OCI-LY7 (cell line): ENCODE measurements at regions not wholly inside any gene's neighbourhood (a gene's known extent, or its start where the extent isn't known, plus 50 kb on each side); places are given as distances from the start of the nearest gene placed in this dataset.

Experiments used
- BruUV-seq: library from RNA; stranded (reverse); fragments of 400-500 nt; replicated peaks from 2 replicates; lab custom pipeline; 2021; lab: Mats Ljungman, UMichigan
- CTCF ChIA-PET: fragments of 300-600 bp; sonication (Branson Sonifier 250); formaldehyde crosslinking; loops from one replicate; lab custom pipeline; 2022; ENCODE audit warnings: antibody characterized with exemption; ENCODE audit not compliant: unreplicated experiment; lab: Charles Lee
- POLR2A ChIA-PET: fragments of 300-600 bp; sonication (Branson Sonifier 250); formaldehyde crosslinking; loops from one replicate; lab custom pipeline; 2022; ENCODE audit warnings: antibody characterized with exemption; lab: Charles Lee
- DNase-seq: peaks from one replicate; pipeline ENCODE4 v3.0.0-alpha.2; 2015; ENCODE audit warnings: low spot score
- H2AFZ ChIP-seq: fragments of 200-600 bp; sonication (generic), shearing (Covaris generic); 2 replicates; pipeline ENCODE4 v1.6.1; 2014; ENCODE audit warnings: mild to moderate bottlenecking, antibody characterized with exemption, low read length, moderate library complexity
- H3K27ac ChIP-seq: fragments of 200-600 bp; sonication (generic); 2 replicates; pipeline ENCODE4 v1.5.1; 2014; ENCODE audit warnings: mixed run types, low read depth, mild to moderate bottlenecking, moderate library complexity, low read length, inconsistent platforms; ENCODE audit not compliant: poor library complexity, severe bottlenecking
- H3K36me3 ChIP-seq: fragments of 200-600 bp; sonication (generic); 2 replicates; pipeline ENCODE4 v1.6.1; 2014; ENCODE audit warnings: mild to moderate bottlenecking, antibody characterized with exemption, low read length, moderate library complexity, mixed read lengths; ENCODE audit not compliant: insufficient read depth
- H3K4me1 ChIP-seq: fragments of 200-600 bp; sonication (generic); 2 replicates; pipeline ENCODE4 v1.5.1; 2014; ENCODE audit warnings: mild to moderate bottlenecking, low read length; ENCODE audit not compliant: insufficient read depth, poor library complexity, severe bottlenecking
- H3K4me2 ChIP-seq: fragments of 200-600 bp; sonication (generic); 2 replicates; pipeline ENCODE4 v1.6.1; 2014; ENCODE audit warnings: mild to moderate bottlenecking, low read length
- H3K4me3 ChIP-seq: fragments of 200-600 bp; sonication (generic); 2 replicates; pipeline ENCODE4 v1.5.1; 2014; ENCODE audit warnings: mild to moderate bottlenecking, low read depth, low read length; ENCODE audit not compliant: poor library complexity, severe bottlenecking
- H3K79me2 ChIP-seq: fragments of 200-600 bp; sonication (generic); 2 replicates; pipeline ENCODE4 v1.6.1; 2016; ENCODE audit warnings: low read depth, mild to moderate bottlenecking, low read length, moderate library complexity, mixed read lengths; ENCODE audit not compliant: insufficient read depth
- H3K9me2 ChIP-seq: fragments of 200-600 bp; sonication (generic); 2 replicates; pipeline ENCODE4 v1.6.1; 2016; ENCODE audit warnings: mild to moderate bottlenecking, low read length, mixed read lengths; ENCODE audit not compliant: insufficient read depth
- H3K9me3 ChIP-seq: fragments of 200-600 bp; sonication (generic); 2 replicates; pipeline ENCODE4 v1.6.1; 2014; ENCODE audit warnings: mild to moderate bottlenecking, mixed run types, low read length, mixed read lengths
- H4K20me1 ChIP-seq: fragments of 200-600 bp; sonication (generic); 2 replicates; pipeline ENCODE4 v1.6.1; 2014; ENCODE audit warnings: mild to moderate bottlenecking, antibody characterized with exemption, low read length, moderate library complexity, mixed read lengths; ENCODE audit not compliant: insufficient read depth
- EZH2phosphoT487 ChIP-seq: fragments of 200-600 bp; sonication (generic); IDR thresholded peaks from 2 replicates; pipeline ENCODE4 v1.6.1; 2018; ENCODE audit warnings: low read depth, borderline replicate concordance, mild to moderate bottlenecking, mixed run types, antibody characterized with exemption, low read length, moderate library complexity, mixed read lengths
- intact Hi-C: fragments of 100-400 bp; cut with micrococcal nuclease; formaldehyde crosslinking; loops from one replicate; pipeline ENCODE4 v1.10.0; 2022; ENCODE audit not compliant: unreplicated experiment
- TF ChIP-seq, protein P1 (sequence below): fragments of 200-600 bp; sonication (generic); conservative IDR thresholded peaks from 2 replicates; pipeline ENCODE4 v1.5.1; 2014; ENCODE audit warnings: mild to moderate bottlenecking, antibody characterized with exemption, low read length, moderate library complexity, mixed read lengths

DNA sequence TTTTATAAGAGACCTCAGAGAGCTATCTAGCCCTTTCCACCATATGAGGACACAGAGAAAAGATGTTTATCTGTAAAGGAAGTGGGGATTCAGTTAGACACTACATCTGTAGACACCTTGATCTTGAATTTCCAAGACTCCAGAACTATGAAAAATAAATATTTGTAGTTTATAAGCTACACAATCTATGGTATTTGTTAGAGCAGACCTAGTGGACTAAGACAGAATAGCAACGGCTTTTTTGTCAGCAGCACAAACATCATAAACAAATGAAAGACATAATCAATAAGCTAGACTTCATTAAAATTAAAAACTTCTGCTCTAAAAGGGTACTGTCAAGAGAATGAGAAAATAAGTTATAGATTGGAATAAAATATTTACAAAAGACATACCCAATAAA, 810.1 kb downstream of the FSCB start:
- Histone ChIP-seq H3K4me1 (no peaks in the 10 kb centered on the region), H3K9me2 (no peaks in the 10 kb centered on the region), H2AFZ (no peak overlapping the region), H3K27ac (no peak overlapping the region), H3K4me2 (no peak overlapping the region), H3K36me3 (no peaks in the 10 kb centered on the region), H3K79me2 (no peaks in the 10 kb centered on the region), H3K4me3 (no peak overlapping the region), H4K20me1 (no peaks in the 10 kb centered on the region), H3K9me3 (no peaks in the 10 kb centered on the region)
- TF ChIP-seq EZH2phosphoT487, result no peak
- TF ChIP-seq, protein P1, sequence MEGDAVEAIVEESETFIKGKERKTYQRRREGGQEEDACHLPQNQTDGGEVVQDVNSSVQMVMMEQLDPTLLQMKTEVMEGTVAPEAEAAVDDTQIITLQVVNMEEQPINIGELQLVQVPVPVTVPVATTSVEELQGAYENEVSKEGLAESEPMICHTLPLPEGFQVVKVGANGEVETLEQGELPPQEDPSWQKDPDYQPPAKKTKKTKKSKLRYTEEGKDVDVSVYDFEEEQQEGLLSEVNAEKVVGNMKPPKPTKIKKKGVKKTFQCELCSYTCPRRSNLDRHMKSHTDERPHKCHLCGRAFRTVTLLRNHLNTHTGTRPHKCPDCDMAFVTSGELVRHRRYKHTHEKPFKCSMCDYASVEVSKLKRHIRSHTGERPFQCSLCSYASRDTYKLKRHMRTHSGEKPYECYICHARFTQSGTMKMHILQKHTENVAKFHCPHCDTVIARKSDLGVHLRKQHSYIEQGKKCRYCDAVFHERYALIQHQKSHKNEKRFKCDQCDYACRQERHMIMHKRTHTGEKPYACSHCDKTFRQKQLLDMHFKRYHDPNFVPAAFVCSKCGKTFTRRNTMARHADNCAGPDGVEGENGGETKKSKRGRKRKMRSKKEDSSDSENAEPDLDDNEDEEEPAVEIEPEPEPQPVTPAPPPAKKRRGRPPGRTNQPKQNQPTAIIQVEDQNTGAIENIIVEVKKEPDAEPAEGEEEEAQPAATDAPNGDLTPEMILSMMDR, result 0 out of 2 replicates have a peak, but pooled peaks have one; percentile 35
- CTCF ChIA-PET, result no interaction called here
- no TSS peak for BruUV-seq
- intact Hi-C loops, result no loop called here
- DNase-seq, result no peak
- POLR2A ChIA-PET, result interaction anchor here (1.0 kb wide), 2 partner anchors 16 to 99 kb away, joined by 3 to 4 read pairs; no protein-coding TSS in a partner anchor

DNA sequence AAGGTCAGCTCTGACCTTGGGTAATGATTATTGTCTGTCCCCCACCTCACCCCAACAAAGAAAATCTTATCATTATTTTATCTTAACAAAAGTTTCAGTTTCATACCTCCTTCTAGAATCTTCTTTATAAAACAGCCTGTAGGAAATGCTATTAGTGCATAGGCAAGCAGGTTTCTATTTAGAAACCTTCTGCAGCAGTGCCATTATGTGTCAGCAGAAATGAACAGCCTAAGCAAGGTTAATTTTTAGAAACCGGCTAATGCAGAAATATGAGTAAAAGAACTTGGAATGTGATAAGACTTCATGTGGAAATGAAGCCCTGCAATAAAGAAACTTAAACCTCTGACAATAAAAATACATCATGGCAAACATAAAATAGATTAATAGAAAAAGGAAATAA, 814.4 kb downstream of the FSCB start:
- POLR2A ChIA-PET, result no interaction called here
- TF ChIP-seq, protein P1, result no peak
- TF ChIP-seq EZH2phosphoT487, result no peak
- CTCF ChIA-PET, result no interaction called here
- H3K9me3 ChIP-seq, result no peaks in the 10 kb centered on the region
- no peak overlapping the region for H2AFZ ChIP-seq
- no peak overlapping the region for H3K27ac ChIP-seq
- H4K20me1 ChIP-seq, result no peaks in the 10 kb centered on the region
- no peaks in the 10 kb centered on the region for H3K79me2 ChIP-seq
- no peaks in the 10 kb centered on the region for H3K4me1 ChIP-seq
- no peak overlapping the region for H3K4me3 ChIP-seq
- intact Hi-C loops, result no loop called here
- no TSS peak for BruUV-seq
- no peak overlapping the region for H3K4me2 ChIP-seq
- no peak for DNase-seq
- no peaks in the 10 kb centered on the region for H3K9me2 ChIP-seq
- H3K36me3 ChIP-seq, result no peaks in the 10 kb centered on the region

DNA sequence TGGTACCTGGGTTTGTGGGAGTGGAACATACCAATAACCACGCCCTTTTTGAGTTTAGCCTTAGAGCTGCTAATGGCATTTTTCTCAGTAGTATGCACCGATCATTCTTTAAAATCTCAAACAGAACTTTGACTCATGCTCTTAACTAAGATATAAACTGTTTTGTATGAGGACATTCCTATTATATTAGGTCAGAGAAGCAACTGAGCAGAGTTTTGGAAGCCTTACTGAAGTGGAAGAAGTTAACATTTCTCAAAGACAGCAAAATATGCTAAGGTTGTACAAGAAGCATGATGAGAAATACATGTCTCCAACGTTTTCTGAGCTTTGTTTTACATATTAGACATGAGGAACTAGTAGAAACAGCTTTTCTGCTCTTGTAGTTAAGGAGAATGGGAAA, 819.2 kb downstream of the FSCB start:
- TF ChIP-seq, protein P1, result no peak
- TF ChIP-seq EZH2phosphoT487, result no peak
- intact Hi-C loops, result no loop called here
- CTCF ChIA-PET, result no interaction called here
- no peak overlapping the region for H3K4me3 ChIP-seq
- H3K79me2 ChIP-seq, result no peaks in the 10 kb centered on the region
- H3K9me2 ChIP-seq, result no peaks in the 10 kb centered on the region
- no peaks in the 10 kb centered on the region for H3K9me3 ChIP-seq
- H3K4me2 ChIP-seq, result no peak overlapping the region
- BruUV-seq, result no TSS peak
- no peak for DNase-seq
- no peak overlapping the region for H3K27ac ChIP-seq
- H4K20me1 ChIP-seq, result no peaks in the 10 kb centered on the region
- H2AFZ ChIP-seq, result no peak overlapping the region
- no peaks in the 10 kb centered on the region for H3K36me3 ChIP-seq
- POLR2A ChIA-PET, result no interaction called here
- no peaks in the 10 kb centered on the region for H3K4me1 ChIP-seq
